ENCODE measurements at regions not wholly inside any gene's neighbourhood (a gene's known extent, or its start where the extent isn't known, plus 50 kb on each side); places are given as distances from the start of the nearest gene placed in this dataset.

- no peak for DNase-seq
- in situ Hi-C loops (cut with MboI; ENCODE audit: low pct_ligation_motif_present in 1 of 4, low pct_unique_long_range_greater_than_20kb in 1 of 4, low sequenced_read_pairs in 3 of 4) = no loop called here
- Histone ChIP-seq H3K9me3 (no peaks in the 10 kb centered on the region), H3K36me3 (no peaks in the 10 kb centered on the region), H3K27ac (no peak overlapping the region), H3K4me3 (no peak overlapping the region), H3K4me1 (no peaks in the 10 kb centered on the region), H3K27me3 (peaks cover 20% of the 10 kb centered on the region)
- 63 to 69% methylated on average over 7 to 12 of the region's 12 CpGs for WGBS, 2 donors (ENCODE audit: low coverage in 1 of 2)
- intact Hi-C loops (cut with DNase I; ENCODE audit: low total_unique reads) = no loop called here
- no peak for TF ChIP-seq POLR2A (IDR thresholded peaks at IDR 0.05)
- no peak for TF ChIP-seq POLR2AphosphoS5 (IDR thresholded peaks at IDR 0.05)
- TF ChIP-seq CTCF (IDR thresholded peaks at IDR 0.05) = no peak
- no peak for TF ChIP-seq EP300 (IDR thresholded peaks at IDR 0.05; ENCODE audit: low read depth)
Measured at GRCh38 chr15:85889956-85890619, 95.4 kb upstream of the KLHL25 start.

GRCh38 chr15:85890620-85890980 lies 95.9 kb upstream of the KLHL25 start:
- Histone ChIP-seq H3K36me3 (no peaks in the 10 kb centered on the region), H3K27ac (no peak overlapping the region), H3K4me3 (no peak overlapping the region), H3K9me3 (no peaks in the 10 kb centered on the region), H3K27me3 (peaks cover 20% of the 10 kb centered on the region), H3K4me1 (no peaks in the 10 kb centered on the region)
- 74% methylated on average over 2 of the region's 2 CpGs for WGBS, 2 donors (ENCODE audit: low coverage in 1 of 2)
- TF ChIP-seq CTCF (IDR thresholded peaks at IDR 0.05) = no peak
- no peak for TF ChIP-seq POLR2A (IDR thresholded peaks at IDR 0.05)
- no peak for TF ChIP-seq POLR2AphosphoS5 (IDR thresholded peaks at IDR 0.05)
- TF ChIP-seq EP300 (IDR thresholded peaks at IDR 0.05; ENCODE audit: low read depth) = no peak
- no peak for DNase-seq
- in situ Hi-C loops (cut with MboI; ENCODE audit: low pct_ligation_motif_present in 1 of 4, low pct_unique_long_range_greater_than_20kb in 1 of 4, low sequenced_read_pairs in 3 of 4) = no loop called here
- intact Hi-C loops (cut with DNase I; ENCODE audit: low total_unique reads) = no loop called here

GRCh38 chr15:85891470-85891869 lies 96.7 kb upstream of the KLHL25 start:
- 86% methylated on average over 1 of the region's 1 CpG; no CpG with 5 or more reads in 1 of the 2 donors for WGBS, 2 donors (ENCODE audit: low coverage in 1 of 2)
- Histone ChIP-seq H3K4me1 (no peaks in the 10 kb centered on the region), H3K36me3 (no peaks in the 10 kb centered on the region), H3K27me3 (peaks cover 16% of the 10 kb centered on the region), H3K4me3 (no peak overlapping the region), H3K9me3 (no peaks in the 10 kb centered on the region), H3K27ac (no peak overlapping the region)
- TF ChIP-seq CTCF (IDR thresholded peaks at IDR 0.05) = no peak
- no peak for TF ChIP-seq POLR2A (IDR thresholded peaks at IDR 0.05)
- no peak for TF ChIP-seq EP300 (IDR thresholded peaks at IDR 0.05; ENCODE audit: low read depth)
- TF ChIP-seq POLR2AphosphoS5 (IDR thresholded peaks at IDR 0.05) = no peak
- intact Hi-C loops (cut with DNase I; ENCODE audit: low total_unique reads) (no loop called here), in situ Hi-C loops (cut with MboI; ENCODE audit: low pct_ligation_motif_present in 1 of 4, low pct_unique_long_range_greater_than_20kb in 1 of 4, low sequenced_read_pairs in 3 of 4) (no loop called here)
- no peak for DNase-seq

GRCh38 chr15:85892232-85892631 lies 97.5 kb upstream of the KLHL25 start:
- 95 to 100% methylated on average over 2 to 3 of the region's 3 CpGs for WGBS, 2 donors (ENCODE audit: low coverage in 1 of 2)
- in situ Hi-C loops (cut with MboI; ENCODE audit: low pct_ligation_motif_present in 1 of 4, low pct_unique_long_range_greater_than_20kb in 1 of 4, low sequenced_read_pairs in 3 of 4) = no loop called here
- H3K9me3 ChIP-seq = no peaks in the 10 kb centered on the region
- H3K27ac ChIP-seq = no peak overlapping the region
- no peak overlapping the region for H3K4me3 ChIP-seq
- intact Hi-C loops (cut with DNase I; ENCODE audit: low total_unique reads) = no loop called here
- H3K36me3 ChIP-seq = no peaks in the 10 kb centered on the region
- H3K27me3 ChIP-seq = peaks cover 16% of the 10 kb centered on the region
- TF ChIP-seq CTCF (IDR thresholded peaks at IDR 0.05) (no peak), POLR2AphosphoS5 (IDR thresholded peaks at IDR 0.05) (no peak), EP300 (IDR thresholded peaks at IDR 0.05; ENCODE audit: low read depth) (no peak), POLR2A (IDR thresholded peaks at IDR 0.05) (no peak)
- H3K4me1 ChIP-seq = no peaks in the 10 kb centered on the region
- DNase-seq = no peak
